ENCODE measurements at regions not wholly inside any gene's neighbourhood (a gene's known extent, or its start where the extent isn't known, plus 50 kb on each side); places are given as distances from the start of the nearest gene placed in this dataset.

DNA sequence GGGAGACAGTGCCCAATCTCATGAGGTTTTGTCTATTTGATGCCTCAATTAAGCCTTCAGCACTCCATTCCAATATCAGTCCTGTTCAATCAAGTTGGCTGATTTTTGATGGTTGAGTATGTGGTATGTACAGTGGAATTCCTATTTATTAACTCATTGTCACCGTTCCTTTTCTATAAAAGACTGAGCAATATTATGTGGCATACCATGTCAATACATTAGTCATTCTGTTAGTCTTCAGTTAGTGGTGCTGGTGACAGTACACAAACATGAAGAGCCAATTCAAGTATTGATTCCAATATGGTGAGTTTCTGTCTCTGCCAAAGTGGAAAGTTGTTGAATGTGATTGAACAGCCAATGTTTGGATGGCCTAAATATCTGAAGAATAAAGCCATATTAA, 1343.9 kb downstream of the SUCLG1 start:
- TF ChIP-seq POLR2A (IDR thresholded peaks at IDR 0.05), result no peak
- TF ChIP-seq POLR2AphosphoS5 (IDR thresholded peaks at IDR 0.05), result no peak

Data from breast epithelium (tissue), 3 donors.